WTC11 (cell line): ENCODE measurements at regions not wholly inside any gene's neighbourhood (a gene's known extent, or its start where the extent isn't known, plus 50 kb on each side); places are given as distances from the start of the nearest gene placed in this dataset.

Experiments
- ATAC-seq: fragments of 200-7000 bp; cut with Tn5 transposase; 2 replicates; pipeline ENCODE4 v1.10.0; 2021; ENCODE audit warnings: mild to moderate bottlenecking, moderate library complexity
- CTCF ChIA-PET: fragments of 300-600 bp; sonication (Branson Sonifier 250); formaldehyde crosslinking; loops from one replicate; lab custom pipeline; 2021; ENCODE audit warnings: antibody characterized with exemption; lab: Charles Lee
- POLR2A ChIA-PET: fragments of 350-600 bp; sonication (Branson Sonifier 250); formaldehyde crosslinking; loops from one replicate; lab custom pipeline; 2021; ENCODE audit warnings: antibody characterized with exemption; lab: Charles Lee
- DNase-seq: peaks from one replicate; pipeline ENCODE4 v3.0.0; 2021; ENCODE audit warnings: low spot score
- H3K27ac Mint-ChIP-seq: 2 replicates; pipeline ENCODE4 v1.8.0; 2021; ENCODE audit warnings: mixed read lengths
- H3K27me3 Mint-ChIP-seq: 2 replicates; pipeline ENCODE4 v1.8.0; 2021; ENCODE audit warnings: low read depth, mild to moderate bottlenecking, moderate library complexity, mixed read lengths
- H3K36me3 Mint-ChIP-seq: 2 replicates; pipeline ENCODE4 v1.8.0; 2021; ENCODE audit warnings: mixed read lengths
- H3K4me1 Mint-ChIP-seq: 2 replicates; pipeline ENCODE4 v1.8.0; 2022; ENCODE audit warnings: mixed read lengths
- H3K4me3 Mint-ChIP-seq: 2 replicates; pipeline ENCODE4 v1.8.0; 2021; ENCODE audit warnings: mild to moderate bottlenecking, moderate library complexity, mixed read lengths
- H3K9me3 Mint-ChIP-seq: 2 replicates; pipeline ENCODE4 v1.8.0; 2021; ENCODE audit warnings: mixed read lengths
- ATF2 ChIP-seq: sonication (generic); formaldehyde crosslinking; IDR thresholded peaks from 2 replicates; pipeline ENCODE4 v1.8.1; 2022; ENCODE audit warnings: low read depth, missing genetic modification reagents, borderline replicate concordance
- ATF3 ChIP-seq: sonication (generic); formaldehyde crosslinking; conservative IDR thresholded peaks from 2 replicates; pipeline ENCODE4 v1.8.1; 2022; ENCODE audit warnings: mild to moderate bottlenecking, missing genetic modification reagents
- CDX4 ChIP-seq: fragments of 250-450 bp; sonication (Bioruptor Pico); IDR thresholded peaks from 2 replicates; pipeline ENCODE4 v1.9.0; 2021; ENCODE audit warnings: moderate library complexity, mild to moderate bottlenecking, inconsistent platforms, borderline replicate concordance
- CREB1 ChIP-seq: sonication (generic); formaldehyde crosslinking; IDR thresholded peaks from 2 replicates; pipeline ENCODE4 v1.8.0; 2023; ENCODE audit warnings: mild to moderate bottlenecking, missing genetic modification reagents
- CREM ChIP-seq: sonication (generic); formaldehyde crosslinking; IDR thresholded peaks from 2 replicates; pipeline ENCODE4 v1.8.1; 2022; ENCODE audit warnings: mild to moderate bottlenecking, missing genetic modification reagents, moderate library complexity
- E2F4 ChIP-seq: sonication (generic); formaldehyde crosslinking; IDR thresholded peaks from 2 replicates; pipeline ENCODE4 v1.8.1; 2022; ENCODE audit warnings: low read depth, mild to moderate bottlenecking, moderate library complexity, missing genetic modification reagents, borderline replicate concordance
- ETV6 ChIP-seq: sonication (generic); formaldehyde crosslinking; IDR thresholded peaks from 2 replicates; pipeline ENCODE4 v1.8.1; 2022; ENCODE audit warnings: mild to moderate bottlenecking, missing genetic modification reagents
- FOXJ3 ChIP-seq: sonication (generic); formaldehyde crosslinking; IDR thresholded peaks from 2 replicates; pipeline ENCODE4 v1.9.0; 2021; ENCODE audit warnings: missing genetic modification reagents, mild to moderate bottlenecking, borderline replicate concordance
- FOXP4 ChIP-seq: sonication (generic); formaldehyde crosslinking; IDR thresholded peaks from 2 replicates; pipeline ENCODE4 v1.8.0; 2022; ENCODE audit warnings: mild to moderate bottlenecking, missing genetic modification reagents
- GTF2I ChIP-seq: fragments of 250-450 bp; sonication (Bioruptor Pico); conservative IDR thresholded peaks from 2 replicates; pipeline ENCODE4 v1.4.0; 2021; ENCODE audit warnings: mild to moderate bottlenecking
- IRF2 ChIP-seq: sonication (generic); formaldehyde crosslinking; IDR thresholded peaks from 2 replicates; pipeline ENCODE4 v1.8.0; 2022; ENCODE audit warnings: low read depth, missing genetic modification reagents, borderline replicate concordance
- JAZF1 ChIP-seq: fragments of 250-450 bp; sonication (Bioruptor Pico); IDR thresholded peaks from 2 replicates; pipeline ENCODE4 v1.9.0; 2021; ENCODE audit warnings: moderate library complexity, mild to moderate bottlenecking, inconsistent platforms
- NFATC4 ChIP-seq: fragments of 250-450 bp; sonication (Bioruptor Pico); IDR thresholded peaks from 2 replicates; pipeline ENCODE4 v1.9.0; 2021; ENCODE audit warnings: mild to moderate bottlenecking
- NFYB ChIP-seq: sonication (generic); formaldehyde crosslinking; conservative IDR thresholded peaks from 2 replicates; pipeline ENCODE4 v1.8.0; 2022; ENCODE audit warnings: low read depth, missing genetic modification reagents
- NR3C1 ChIP-seq: sonication (generic); formaldehyde crosslinking; conservative IDR thresholded peaks from 2 replicates; pipeline ENCODE4 v1.8.1; 2023; ENCODE audit warnings: low read depth, mild to moderate bottlenecking, missing genetic modification reagents
- SP1 ChIP-seq: sonication (generic); formaldehyde crosslinking; conservative IDR thresholded peaks from 2 replicates; pipeline ENCODE4 v1.8.1; 2022; ENCODE audit warnings: missing genetic modification reagents
- TEAD1 ChIP-seq: sonication (generic); formaldehyde crosslinking; IDR thresholded peaks from 2 replicates; pipeline ENCODE4 v1.8.0; 2022; ENCODE audit warnings: mild to moderate bottlenecking, missing genetic modification reagents
- TP53 ChIP-seq: sonication (generic); formaldehyde crosslinking; IDR thresholded peaks from 2 replicates; pipeline ENCODE4 v1.8.1; 2023; ENCODE audit warnings: mild to moderate bottlenecking, missing genetic modification reagents
- ZNF138 ChIP-seq: sonication (generic); formaldehyde crosslinking; conservative IDR thresholded peaks from 2 replicates; pipeline ENCODE4 v1.8.1; 2022; ENCODE audit warnings: mild to moderate bottlenecking, moderate library complexity, missing genetic modification reagents
- ZNF396 ChIP-seq: fragments of 250-450 bp; sonication (Bioruptor Pico); IDR thresholded peaks from 2 replicates; pipeline ENCODE4 v1.8.0; 2021; ENCODE audit warnings: mild to moderate bottlenecking, moderate library complexity, borderline replicate concordance
- TF ChIP-seq, protein P1 (sequence below): fragments of 200-600 bp; IDR thresholded peaks from 2 replicates; pipeline ENCODE4 v1.8.0; 2022; ENCODE audit warnings: antibody characterized with exemption

GRCh38 chr20:9949563-9949962, 85.2 kb upstream of the ANKEF1 start (continued):
- TF ChIP-seq NFYB (CRISPR knock-in tag) (no peak), TEAD1 (CRISPR knock-in tag) (no peak), CREB1 (CRISPR knock-in tag) (no peak), FOXP4 (no peak), CDX4 (CRISPR knock-in tag) (no peak), NR3C1 (CRISPR knock-in tag) (no peak), FOXJ3 (CRISPR knock-in tag) (no peak), E2F4 (CRISPR knock-in tag) (no peak)
- TF ChIP-seq, protein P1, sequence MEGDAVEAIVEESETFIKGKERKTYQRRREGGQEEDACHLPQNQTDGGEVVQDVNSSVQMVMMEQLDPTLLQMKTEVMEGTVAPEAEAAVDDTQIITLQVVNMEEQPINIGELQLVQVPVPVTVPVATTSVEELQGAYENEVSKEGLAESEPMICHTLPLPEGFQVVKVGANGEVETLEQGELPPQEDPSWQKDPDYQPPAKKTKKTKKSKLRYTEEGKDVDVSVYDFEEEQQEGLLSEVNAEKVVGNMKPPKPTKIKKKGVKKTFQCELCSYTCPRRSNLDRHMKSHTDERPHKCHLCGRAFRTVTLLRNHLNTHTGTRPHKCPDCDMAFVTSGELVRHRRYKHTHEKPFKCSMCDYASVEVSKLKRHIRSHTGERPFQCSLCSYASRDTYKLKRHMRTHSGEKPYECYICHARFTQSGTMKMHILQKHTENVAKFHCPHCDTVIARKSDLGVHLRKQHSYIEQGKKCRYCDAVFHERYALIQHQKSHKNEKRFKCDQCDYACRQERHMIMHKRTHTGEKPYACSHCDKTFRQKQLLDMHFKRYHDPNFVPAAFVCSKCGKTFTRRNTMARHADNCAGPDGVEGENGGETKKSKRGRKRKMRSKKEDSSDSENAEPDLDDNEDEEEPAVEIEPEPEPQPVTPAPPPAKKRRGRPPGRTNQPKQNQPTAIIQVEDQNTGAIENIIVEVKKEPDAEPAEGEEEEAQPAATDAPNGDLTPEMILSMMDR: no peak

GRCh38 chr20:9945408-9945807, 89.4 kb upstream of the ANKEF1 start:
- no peak for TF ChIP-seq TP53 (CRISPR knock-in tag)
- TF ChIP-seq SP1 (CRISPR knock-in tag): no peak
- no peak for TF ChIP-seq IRF2 (CRISPR knock-in tag)
- no peak for TF ChIP-seq NR3C1 (CRISPR knock-in tag)
- TF ChIP-seq NFATC4 (CRISPR knock-in tag): no peak
- no peak for TF ChIP-seq ETV6
- TF ChIP-seq JAZF1 (CRISPR knock-in tag): no peak
- TF ChIP-seq CREM (CRISPR knock-in tag): no peak
- TF ChIP-seq FOXJ3 (CRISPR knock-in tag): no peak
- TF ChIP-seq ZNF396 (CRISPR knock-in tag): no peak
- no peak for TF ChIP-seq GTF2I (CRISPR knock-in tag)
- TF ChIP-seq ZNF138 (CRISPR knock-in tag): no peak
- TF ChIP-seq ATF3 (CRISPR knock-in tag): no peak
- TF ChIP-seq ATF2 (CRISPR knock-in tag): no peak
- Mint-ChIP-seq H3K27ac (no peak overlapping the region), H3K4me3 (no peak overlapping the region), H3K36me3 (no peaks in the 10 kb centered on the region), H3K9me3 (peaks cover 7% of the 10 kb centered on the region), H3K27me3 (no peaks in the 10 kb centered on the region), H3K4me1 (peaks cover 8% of the 10 kb centered on the region)
- POLR2A ChIA-PET: no interaction called here
- CTCF ChIA-PET: interaction anchor here (1.1 kb wide), 1 partner anchor 328 kb away, joined by 3 read pairs; no protein-coding TSS in a partner anchor
- ATAC-seq (no peak), DNase-seq (no peak)
